ENCODE measurements at regions not wholly inside any gene's neighbourhood (a gene's known extent, or its start where the extent isn't known, plus 50 kb on each side); places are given as distances from the start of the nearest gene placed in this dataset.

DNA sequence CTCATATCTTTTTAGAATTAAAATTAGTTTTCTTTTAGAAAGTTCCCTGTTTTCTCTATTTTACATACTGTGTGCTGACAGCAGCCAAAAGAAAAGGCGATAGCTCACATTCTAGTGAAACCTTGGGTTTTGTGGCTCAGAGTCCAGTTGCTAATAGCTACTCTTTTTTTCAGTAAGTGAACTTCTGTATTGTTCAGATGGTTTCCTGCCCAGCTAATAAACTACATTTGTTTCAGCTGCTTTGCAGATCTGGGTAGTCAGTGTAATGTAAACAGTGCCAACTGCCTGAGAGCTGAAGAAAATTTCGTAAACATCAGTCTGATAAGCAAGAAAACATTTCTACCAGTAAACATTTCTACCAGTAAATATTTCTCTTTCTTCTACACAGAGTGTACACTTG lies 370.2 kb downstream of the GRIA2 start:
- H3K36me3 Mint-ChIP-seq, result no peaks in the 10 kb centered on the region
- TF ChIP-seq CTCF (conservative IDR thresholded peaks at IDR 0.05), result no peak
- DNase-seq (ENCODE audit: extremely low spot score, unreplicated experiment), result no peak
- no peak overlapping the region for H3K4me3 Mint-ChIP-seq
- H3K27me3 Mint-ChIP-seq, result no peaks in the 10 kb centered on the region
- no peak overlapping the region for H3K27ac Mint-ChIP-seq
- H3K4me1 Mint-ChIP-seq (ENCODE audit: unreplicated experiment), result no peaks in the 10 kb centered on the region
- no peaks in the 10 kb centered on the region for H3K9me3 Mint-ChIP-seq

GRCh38 chr4:157587681-157588423 lies 367.3 kb downstream of the GRIA2 start:
- Mint-ChIP-seq H3K9me3 (no peaks in the 10 kb centered on the region), H3K36me3 (no peaks in the 10 kb centered on the region), H3K27ac (no peak overlapping the region), H3K4me3 (no peak overlapping the region), H3K4me1 (ENCODE audit: unreplicated experiment) (no peaks in the 10 kb centered on the region), H3K27me3 (no peaks in the 10 kb centered on the region)
- DNase-seq (ENCODE audit: extremely low spot score, unreplicated experiment), result no peak
- no peak for TF ChIP-seq CTCF (conservative IDR thresholded peaks at IDR 0.05)

DNA sequence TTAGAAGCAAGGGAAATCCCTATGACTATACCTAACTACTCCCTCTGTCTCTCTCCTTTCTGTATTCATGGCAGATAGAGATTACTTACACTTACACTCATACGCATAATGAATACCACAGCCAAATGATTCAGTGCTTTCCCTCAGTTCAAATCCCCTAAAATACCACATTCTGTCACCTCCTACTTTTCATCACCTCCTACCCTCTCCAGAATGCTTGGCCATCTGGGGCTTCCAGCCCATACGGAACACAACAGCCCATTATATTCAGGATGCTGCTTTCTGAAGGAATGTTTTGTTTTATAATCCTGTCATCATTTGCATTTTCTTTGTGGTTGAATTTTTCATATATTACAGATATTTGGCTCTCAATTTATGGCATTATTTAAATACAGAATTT lies 361.6 kb downstream of the GRIA2 start:
- Mint-ChIP-seq H3K9me3 (no peaks in the 10 kb centered on the region), H3K36me3 (peaks cover 3% of the 10 kb centered on the region), H3K27me3 (no peaks in the 10 kb centered on the region), H3K4me1 (ENCODE audit: unreplicated experiment) (no peaks in the 10 kb centered on the region), H3K27ac (no peak overlapping the region), H3K4me3 (no peak overlapping the region)
- no peak for TF ChIP-seq CTCF (conservative IDR thresholded peaks at IDR 0.05)
- DNase-seq (ENCODE audit: extremely low spot score, unreplicated experiment), result no peak

DNA sequence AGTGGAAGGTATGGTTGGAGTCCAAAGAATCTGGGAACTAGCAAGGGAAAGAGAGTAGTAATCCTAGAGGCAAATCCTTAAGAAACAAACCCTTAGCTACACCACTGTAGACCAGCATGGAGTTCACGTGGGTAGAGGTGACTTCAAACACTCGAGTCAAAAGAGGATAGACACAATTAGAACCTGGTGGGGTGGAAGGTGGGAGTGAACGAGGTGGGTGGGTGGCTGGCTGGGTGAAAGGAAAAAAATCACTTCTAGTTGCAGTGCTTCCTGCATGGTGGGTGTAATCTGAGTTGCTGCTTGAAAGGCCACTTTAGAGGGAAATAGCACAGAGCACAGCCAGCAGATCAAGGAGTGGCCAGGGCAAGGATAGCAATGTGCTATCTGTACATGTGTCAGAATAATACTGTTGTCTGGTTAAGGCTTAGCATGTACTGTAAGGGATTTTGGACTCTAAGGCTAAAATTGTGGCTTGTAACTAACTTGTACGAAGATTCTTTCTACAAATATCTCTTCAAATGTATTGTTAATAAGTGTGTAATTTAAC lies 356.2 kb downstream of the GRIA2 start:
- H3K4me1 Mint-ChIP-seq (ENCODE audit: unreplicated experiment), result peaks cover 13% of the 10 kb centered on the region
- no peak overlapping the region for H3K4me3 Mint-ChIP-seq
- no peaks in the 10 kb centered on the region for H3K9me3 Mint-ChIP-seq
- no peaks in the 10 kb centered on the region for H3K36me3 Mint-ChIP-seq
- no peaks in the 10 kb centered on the region for H3K27me3 Mint-ChIP-seq
- TF ChIP-seq CTCF (conservative IDR thresholded peaks at IDR 0.05), result no peak
- DNase-seq (ENCODE audit: extremely low spot score, unreplicated experiment), result no peak
- H3K27ac Mint-ChIP-seq, result no peak overlapping the region

- no peaks in the 10 kb centered on the region for H3K9me3 Mint-ChIP-seq
- no peaks in the 10 kb centered on the region for H3K27me3 Mint-ChIP-seq
- no peak for TF ChIP-seq CTCF (conservative IDR thresholded peaks at IDR 0.05)
- no peak overlapping the region for H3K4me3 Mint-ChIP-seq
- no peaks in the 10 kb centered on the region for H3K36me3 Mint-ChIP-seq
- no peak for DNase-seq (ENCODE audit: extremely low spot score, unreplicated experiment)
- no peak overlapping the region for H3K27ac Mint-ChIP-seq
- H3K4me1 Mint-ChIP-seq (ENCODE audit: unreplicated experiment), result peaks cover 13% of the 10 kb centered on the region
These were observed 354.8 kb downstream of the GRIA2 start for GRCh38 chr4:157575339-157575738.
